ENCODE measurements at regions not wholly inside any gene's neighbourhood (a gene's known extent, or its start where the extent isn't known, plus 50 kb on each side); places are given as distances from the start of the nearest gene placed in this dataset.

DNA sequence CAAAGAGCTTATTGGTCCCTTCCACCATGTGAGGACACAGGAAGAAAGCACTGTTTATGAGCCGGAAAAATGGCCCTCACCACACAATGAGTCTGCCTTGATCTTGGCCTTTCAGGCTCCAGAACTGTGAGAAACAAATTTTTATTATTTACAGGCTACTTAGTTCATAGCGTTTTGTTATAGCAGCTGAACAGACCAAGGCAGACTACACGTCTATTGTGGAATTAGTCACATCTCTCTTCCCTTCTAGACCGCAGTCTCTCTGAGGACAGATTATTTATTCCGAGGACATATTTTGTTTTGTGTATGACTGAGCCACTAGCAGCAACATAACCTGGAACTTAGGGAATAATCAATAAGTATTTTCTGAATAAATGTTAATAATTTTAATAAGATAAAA lies 125.5 kb downstream of the ASB1 start:
- TF ChIP-seq GATA2 (IDR thresholded peaks at IDR 0.05; ENCODE audit: low read depth, low read length): no peak
- TF ChIP-seq GATA3 (IDR thresholded peaks at IDR 0.05; ENCODE audit: low read depth, low read length): no peak

All from SH-SY5Y (cell line).